SK-N-SH (cell line): ENCODE measurements at regions not wholly inside any gene's neighbourhood (a gene's known extent, or its start where the extent isn't known, plus 50 kb on each side); places are given as distances from the start of the nearest gene placed in this dataset.

Experiments used
- CTCF ChIA-PET: fragments of 300-600, 350-600 bp; formaldehyde crosslinking; extraction: SDS; loops from one replicate; lab custom pipeline; 2021; lab: Yijun Ruan, JAX
- POLR2A ChIA-PET: fragments of 350-600 bp; sonication (Branson Sonifier 250); formaldehyde crosslinking; extraction: SDS; loops from one replicate; lab custom pipeline; 2020; ENCODE audit warnings: antibody characterized with exemption, inconsistent platforms; lab: Yijun Ruan, JAX
- DNase-seq: peaks from one replicate; pipeline ENCODE4 v3.0.0; 2012
- H2AFZ ChIP-seq: fragments of 200-600 bp; sonication (generic); 2 replicates; pipeline ENCODE4 v1.8.1; 2016; ENCODE audit warnings: antibody characterized with exemption, mild to moderate bottlenecking, low read depth
- H3F3A ChIP-seq: fragments of 200-600 bp; sonication (generic); replicated peaks from 2 replicates; pipeline ENCODE3; 2016; ENCODE audit warnings: antibody characterized with exemption, mild to moderate bottlenecking; ENCODE audit not compliant: insufficient read depth
- H3K27ac ChIP-seq, 2 experiments: fragments of 200-500 bp in 1 of 2; fragments of 200-600 bp in 1 of 2; sonication (Bioruptor generic) in 1 of 2; sonication (generic), shearing (Covaris generic) in 1 of 2; 2 replicates each; pipeline versions ENCODE4 v1.5.1 to v1.6.1; 2014 to 2016; ENCODE audit warnings: low read depth in 2 of 2, inconsistent platforms in 1 of 2, low read length in 1 of 2, mild to moderate bottlenecking in 1 of 2, mixed read lengths in 1 of 2
- H3K27me3 ChIP-seq: fragments of 200-600 bp; sonication (generic), shearing (Covaris generic); 2 replicates; pipeline ENCODE4 v1.6.1; 2016; ENCODE audit warnings: mixed run types; ENCODE audit not compliant: insufficient read depth
- H3K36me3 ChIP-seq, 2 experiments: fragments of 200-500 bp in 1 of 2; fragments of 200-600 bp in 1 of 2; sonication (Bioruptor generic) in 1 of 2; sonication (generic) in 1 of 2; replicated peaks in 1 of 2; 2 replicates each; pipeline versions ENCODE3 to v1.5.1; 2014 to 2016; ENCODE audit warnings: low read length in 1 of 2, mild to moderate bottlenecking in 1 of 2; ENCODE audit not compliant: insufficient read depth in 2 of 2, control insufficient read depth in 1 of 2
- H3K4me1 ChIP-seq, 2 experiments: fragments of 200-500 bp in 1 of 2; fragments of 200-600 bp in 1 of 2; sonication (Bioruptor generic) in 1 of 2; sonication (generic), shearing (Covaris generic) in 1 of 2; 2 replicates each; pipeline versions ENCODE4 v1.5.1 to v1.6.1; 2014 to 2016; ENCODE audit warnings: low read depth in 1 of 2, low read length in 1 of 2, mixed run types in 1 of 2; ENCODE audit not compliant: insufficient read depth in 2 of 2, control insufficient read depth in 1 of 2
- H3K4me2 ChIP-seq: fragments of 200-600 bp; sonication (generic), shearing (Covaris generic); 2 replicates; pipeline ENCODE4 v1.6.1; 2017; ENCODE audit warnings: mixed run types
- H3K4me3 ChIP-seq, 2 experiments: fragments of 200-500 bp in 1 of 2; fragments of 200-600 bp in 1 of 2; sonication (Bioruptor generic) in 1 of 2; sonication (generic), shearing (Covaris generic) in 1 of 2; 2 replicates each; pipeline versions ENCODE4 v1.5.1 to v1.8.1; 2014 to 2016; ENCODE audit warnings: low read depth in 2 of 2, inconsistent platforms in 1 of 2, low read length in 1 of 2, mild to moderate bottlenecking in 1 of 2, mixed read lengths in 1 of 2, moderate library complexity in 1 of 2
- H3K79me2 ChIP-seq: fragments of 200-600 bp; sonication (generic); 2 replicates; pipeline ENCODE4 v1.8.1; 2017; ENCODE audit warnings: mild to moderate bottlenecking; ENCODE audit not compliant: insufficient read depth
- H3K9ac ChIP-seq: fragments of 200-600 bp; sonication (generic); 2 replicates; pipeline ENCODE4 v1.6.1; 2017; ENCODE audit warnings: mixed run types
- H3K9me2 ChIP-seq: fragments of 200-600 bp; sonication (generic); 2 replicates; pipeline ENCODE4 v1.6.1; 2017; ENCODE audit warnings: mixed run types
- H3K9me3 ChIP-seq: fragments of 200-600 bp; sonication (generic); 2 replicates; pipeline ENCODE4 v1.6.1; 2017; ENCODE audit warnings: mixed run types, mild to moderate bottlenecking, moderate library complexity
- H4K20me1 ChIP-seq: fragments of 200-600 bp; sonication (generic); 2 replicates; pipeline ENCODE4 v1.6.1; 2017; ENCODE audit warnings: mild to moderate bottlenecking, mixed run types; ENCODE audit not compliant: insufficient read depth
- ELF1 ChIP-seq: IDR thresholded peaks from 2 replicates; pipeline ENCODE4 v1.4.0; 2012
- EZH2phosphoT487 ChIP-seq: fragments of 200-600 bp; sonication (generic); IDR thresholded peaks from 2 replicates; pipeline ENCODE4 v1.6.1; 2017; ENCODE audit warnings: low read depth, mixed run types, mild to moderate bottlenecking, antibody characterized with exemption, moderate library complexity, borderline replicate concordance
- FOXM1 ChIP-seq: IDR thresholded peaks from 2 replicates; pipeline ENCODE4 v1.4.0; 2012; ENCODE audit warnings: low read depth, mild to moderate bottlenecking
- GATA2 ChIP-seq: sonication (generic); formaldehyde crosslinking; IDR thresholded peaks from 2 replicates; pipeline ENCODE4 v1.5.0; 2020; ENCODE audit warnings: mild to moderate bottlenecking, missing genetic modification reagents
- MXI1 ChIP-seq: IDR thresholded peaks from 2 replicates; pipeline ENCODE4 v1.6.1; 2012; ENCODE audit warnings: mild to moderate bottlenecking, low read depth, low read length, improper control_type of control experiment
- RCOR1 ChIP-seq: fragments of 150-350 bp; IDR thresholded peaks from 2 replicates; pipeline ENCODE4 v1.6.1; 2017; ENCODE audit warnings: antibody characterized with exemption, low read length
- RFX5 ChIP-seq: IDR thresholded peaks from 2 replicates; pipeline ENCODE4 v1.6.1; 2012; ENCODE audit warnings: mild to moderate bottlenecking, improper control_type of control experiment, low read length
- RXRA ChIP-seq: IDR thresholded peaks from 2 replicates; pipeline ENCODE4 v1.4.0; 2012; ENCODE audit warnings: low read depth, mild to moderate bottlenecking, borderline replicate concordance
- SMC3 ChIP-seq: IDR thresholded peaks from 2 replicates; pipeline ENCODE4 v1.6.1; 2012; ENCODE audit warnings: low read depth, low read length, improper control_type of control experiment
- TAF1 ChIP-seq: IDR thresholded peaks from 2 replicates; pipeline ENCODE4 v1.6.1; 2012; ENCODE audit warnings: low read depth, mild to moderate bottlenecking, low read length, moderate library complexity, borderline replicate concordance
- TEAD4 ChIP-seq: IDR thresholded peaks from 2 replicates; pipeline ENCODE4 v1.4.0; 2012; ENCODE audit warnings: mild to moderate bottlenecking, borderline replicate concordance; ENCODE audit not compliant: insufficient read depth
- YY1 ChIP-seq: IDR thresholded peaks from 2 replicates; pipeline ENCODE4 v1.4.0; 2012; ENCODE audit warnings: low read depth, mild to moderate bottlenecking
- WGBS: methylation state at CpG from one replicate; pipeline ENCODE4 v1.1.6; 2017; ENCODE audit warnings: low lambda C conversion rate; 5-methylcytosine and 5-hydroxymethylcytosine counted together
- TF ChIP-seq, protein P1 (sequence below): IDR thresholded peaks from 2 replicates; pipeline ENCODE4 v1.4.0; 2012; ENCODE audit warnings: low read depth, borderline replicate concordance
- TF ChIP-seq, protein P2 (sequence below): IDR thresholded peaks from 2 replicates; pipeline ENCODE4 v1.6.1; 2012; ENCODE audit warnings: mild to moderate bottlenecking, low read depth, low read length, moderate library complexity
- TF ChIP-seq, protein P3 (sequence below): fragments of 150-350 bp; IDR thresholded peaks from 2 replicates; pipeline ENCODE4 v1.6.1; 2017; ENCODE audit warnings: antibody characterized with exemption, low read length, low read depth, borderline replicate concordance
- TF ChIP-seq, protein P4 (sequence below): IDR thresholded peaks from 2 replicates; pipeline ENCODE4 v1.4.0; 2012; ENCODE audit warnings: low read depth

DNA sequence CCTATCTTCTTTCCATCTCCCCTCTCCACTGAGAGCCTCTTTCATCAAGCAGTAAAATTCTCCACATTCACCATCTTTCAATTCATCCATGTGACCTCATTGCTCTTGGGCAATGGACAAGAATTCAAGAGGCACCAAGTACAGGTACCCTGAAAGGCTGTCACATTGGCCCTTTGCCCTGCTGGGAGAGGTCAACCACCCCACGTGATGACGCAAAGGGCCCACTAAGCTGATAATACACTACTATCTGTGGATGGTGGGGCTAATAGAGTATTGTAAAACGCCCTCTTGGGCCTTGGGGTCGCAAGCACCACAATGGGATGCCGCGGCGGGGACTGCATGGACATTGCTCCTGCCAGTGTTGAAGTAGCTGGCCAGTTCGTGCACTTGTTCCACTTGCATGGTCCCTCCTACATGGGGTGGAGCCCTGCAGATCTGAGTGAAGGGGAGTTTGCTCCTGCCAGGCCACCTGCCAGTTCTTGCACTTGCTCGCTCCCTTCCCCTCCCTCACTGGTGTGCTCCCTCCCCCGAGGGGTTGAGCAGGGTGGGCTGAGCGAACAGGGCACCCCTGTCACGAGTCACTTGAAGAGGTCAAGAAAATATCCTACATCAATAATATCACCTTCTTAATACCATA lies 1578.8 kb upstream of the RAG2 start:
- no peak overlapping the region for H3K9ac ChIP-seq
- H3K36me3 ChIP-seq, result no peaks in the 10 kb centered on the region
- H3K79me2 ChIP-seq, result no peaks in the 10 kb centered on the region
- H3K4me1 ChIP-seq, result no peaks in the 10 kb centered on the region
- CTCF ChIA-PET, result no interaction called here
- no peaks in the 10 kb centered on the region for H3K9me3 ChIP-seq
- no peaks in the 10 kb centered on the region for H4K20me1 ChIP-seq
- H3K27ac ChIP-seq, result no peak overlapping the region
- POLR2A ChIA-PET, result no interaction called here
- no peaks in the 10 kb centered on the region for H3F3A ChIP-seq
- H3K4me3 ChIP-seq, result no peak overlapping the region
- H3K9me2 ChIP-seq, result no peaks in the 10 kb centered on the region
- no peak overlapping the region for H2AFZ ChIP-seq
- H3K27me3 ChIP-seq, result no peaks in the 10 kb centered on the region
- WGBS, result 42% methylated on average over 11 of the region's 12 CpGs
- DNase-seq, result no peak
- H3K4me2 ChIP-seq, result no peak overlapping the region
- TF ChIP-seq TEAD4, result no peak
- no peak for TF ChIP-seq RCOR1
- TF ChIP-seq SMC3, result no peak
- no peak for TF ChIP-seq EZH2phosphoT487
- no peak for TF ChIP-seq TAF1
- TF ChIP-seq RXRA, result no peak
- TF ChIP-seq, protein P1, sequence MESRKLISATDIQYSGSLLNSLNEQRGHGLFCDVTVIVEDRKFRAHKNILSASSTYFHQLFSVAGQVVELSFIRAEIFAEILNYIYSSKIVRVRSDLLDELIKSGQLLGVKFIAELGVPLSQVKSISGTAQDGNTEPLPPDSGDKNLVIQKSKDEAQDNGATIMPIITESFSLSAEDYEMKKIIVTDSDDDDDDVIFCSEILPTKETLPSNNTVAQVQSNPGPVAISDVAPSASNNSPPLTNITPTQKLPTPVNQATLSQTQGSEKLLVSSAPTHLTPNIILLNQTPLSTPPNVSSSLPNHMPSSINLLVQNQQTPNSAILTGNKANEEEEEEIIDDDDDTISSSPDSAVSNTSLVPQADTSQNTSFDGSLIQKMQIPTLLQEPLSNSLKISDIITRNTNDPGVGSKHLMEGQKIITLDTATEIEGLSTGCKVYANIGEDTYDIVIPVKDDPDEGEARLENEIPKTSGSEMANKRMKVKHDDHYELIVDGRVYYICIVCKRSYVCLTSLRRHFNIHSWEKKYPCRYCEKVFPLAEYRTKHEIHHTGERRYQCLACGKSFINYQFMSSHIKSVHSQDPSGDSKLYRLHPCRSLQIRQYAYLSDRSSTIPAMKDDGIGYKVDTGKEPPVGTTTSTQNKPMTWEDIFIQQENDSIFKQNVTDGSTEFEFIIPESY, result no peak
- TF ChIP-seq FOXM1, result no peak
- TF ChIP-seq MXI1, result no peak
- no peak for TF ChIP-seq GATA2 (CRISPR knock-in tag)
- TF ChIP-seq RFX5, result no peak
- no peak for TF ChIP-seq YY1
- TF ChIP-seq, protein P2, sequence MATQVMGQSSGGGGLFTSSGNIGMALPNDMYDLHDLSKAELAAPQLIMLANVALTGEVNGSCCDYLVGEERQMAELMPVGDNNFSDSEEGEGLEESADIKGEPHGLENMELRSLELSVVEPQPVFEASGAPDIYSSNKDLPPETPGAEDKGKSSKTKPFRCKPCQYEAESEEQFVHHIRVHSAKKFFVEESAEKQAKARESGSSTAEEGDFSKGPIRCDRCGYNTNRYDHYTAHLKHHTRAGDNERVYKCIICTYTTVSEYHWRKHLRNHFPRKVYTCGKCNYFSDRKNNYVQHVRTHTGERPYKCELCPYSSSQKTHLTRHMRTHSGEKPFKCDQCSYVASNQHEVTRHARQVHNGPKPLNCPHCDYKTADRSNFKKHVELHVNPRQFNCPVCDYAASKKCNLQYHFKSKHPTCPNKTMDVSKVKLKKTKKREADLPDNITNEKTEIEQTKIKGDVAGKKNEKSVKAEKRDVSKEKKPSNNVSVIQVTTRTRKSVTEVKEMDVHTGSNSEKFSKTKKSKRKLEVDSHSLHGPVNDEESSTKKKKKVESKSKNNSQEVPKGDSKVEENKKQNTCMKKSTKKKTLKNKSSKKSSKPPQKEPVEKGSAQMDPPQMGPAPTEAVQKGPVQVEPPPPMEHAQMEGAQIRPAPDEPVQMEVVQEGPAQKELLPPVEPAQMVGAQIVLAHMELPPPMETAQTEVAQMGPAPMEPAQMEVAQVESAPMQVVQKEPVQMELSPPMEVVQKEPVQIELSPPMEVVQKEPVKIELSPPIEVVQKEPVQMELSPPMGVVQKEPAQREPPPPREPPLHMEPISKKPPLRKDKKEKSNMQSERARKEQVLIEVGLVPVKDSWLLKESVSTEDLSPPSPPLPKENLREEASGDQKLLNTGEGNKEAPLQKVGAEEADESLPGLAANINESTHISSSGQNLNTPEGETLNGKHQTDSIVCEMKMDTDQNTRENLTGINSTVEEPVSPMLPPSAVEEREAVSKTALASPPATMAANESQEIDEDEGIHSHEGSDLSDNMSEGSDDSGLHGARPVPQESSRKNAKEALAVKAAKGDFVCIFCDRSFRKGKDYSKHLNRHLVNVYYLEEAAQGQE, result no peak
- no peak for TF ChIP-seq ELF1
- TF ChIP-seq, protein P3, sequence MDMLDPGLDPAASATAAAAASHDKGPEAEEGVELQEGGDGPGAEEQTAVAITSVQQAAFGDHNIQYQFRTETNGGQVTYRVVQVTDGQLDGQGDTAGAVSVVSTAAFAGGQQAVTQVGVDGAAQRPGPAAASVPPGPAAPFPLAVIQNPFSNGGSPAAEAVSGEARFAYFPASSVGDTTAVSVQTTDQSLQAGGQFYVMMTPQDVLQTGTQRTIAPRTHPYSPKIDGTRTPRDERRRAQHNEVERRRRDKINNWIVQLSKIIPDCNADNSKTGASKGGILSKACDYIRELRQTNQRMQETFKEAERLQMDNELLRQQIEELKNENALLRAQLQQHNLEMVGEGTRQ, result no peak
- TF ChIP-seq, protein P4, sequence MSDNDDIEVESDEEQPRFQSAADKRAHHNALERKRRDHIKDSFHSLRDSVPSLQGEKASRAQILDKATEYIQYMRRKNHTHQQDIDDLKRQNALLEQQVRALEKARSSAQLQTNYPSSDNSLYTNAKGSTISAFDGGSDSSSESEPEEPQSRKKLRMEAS, result no peak
